ENCODE measurements at regions not wholly inside any gene's neighbourhood (a gene's known extent, or its start where the extent isn't known, plus 50 kb on each side); places are given as distances from the start of the nearest gene placed in this dataset.

GRCh38 chr16:6625606-6626005 is 707.0 kb upstream of the RBFOX1 start:
- TF ChIP-seq CTCF (IDR thresholded peaks at IDR 0.05; ENCODE audit: extremely low read depth, missing control alignments) = no peak
- no peak for DNase-seq (ENCODE audit: low spot score)

GRCh38 chr16:6618874-6619273 is 713.8 kb upstream of the RBFOX1 start:
- no peak for TF ChIP-seq CTCF (IDR thresholded peaks at IDR 0.05; ENCODE audit: extremely low read depth, missing control alignments)
- DNase-seq (ENCODE audit: low spot score) = no peak

- no peak for TF ChIP-seq CTCF (IDR thresholded peaks at IDR 0.05; ENCODE audit: extremely low read depth, missing control alignments)
- no peak for DNase-seq (ENCODE audit: low spot score)
Observed at GRCh38 chr16:6616746-6617145, 715.9 kb upstream of the RBFOX1 start.

- DNase-seq (ENCODE audit: low spot score) = no peak
- TF ChIP-seq CTCF (IDR thresholded peaks at IDR 0.05; ENCODE audit: extremely low read depth, missing control alignments) = no peak
Observed at GRCh38 chr16:6615636-6616035, 717.0 kb upstream of the RBFOX1 start.

- no peak for DNase-seq (ENCODE audit: low spot score)
- TF ChIP-seq CTCF (IDR thresholded peaks at IDR 0.05; ENCODE audit: extremely low read depth, missing control alignments) = no peak
Observed at GRCh38 chr16:6611535-6611934, 721.1 kb upstream of the RBFOX1 start.

GRCh38 chr16:6605490-6605889 is 727.2 kb upstream of the RBFOX1 start:
- DNase-seq (ENCODE audit: low spot score) = no peak
- TF ChIP-seq CTCF (IDR thresholded peaks at IDR 0.05; ENCODE audit: extremely low read depth, missing control alignments) = no peak

- no peak for DNase-seq (ENCODE audit: low spot score)
- TF ChIP-seq CTCF (IDR thresholded peaks at IDR 0.05; ENCODE audit: extremely low read depth, missing control alignments) = no peak
Observed at GRCh38 chr16:6603780-6604325, 728.8 kb upstream of the RBFOX1 start.

Data from GM20000 (cell line).